ENCODE measurements at regions not wholly inside any gene's neighbourhood (a gene's known extent, or its start where the extent isn't known, plus 50 kb on each side); places are given as distances from the start of the nearest gene placed in this dataset.
A peak's percentile ranks its signal among the peaks of the same experiment; 100 is the strongest.

- TF ChIP-seq CTCF (IDR thresholded peaks at IDR 0.05) = peak; percentile 12; the same call in 1 of the 3 replicates
- no peak for TF ChIP-seq EP300 (IDR thresholded peaks at IDR 0.05)
- no peak for TF ChIP-seq POLR2A (IDR thresholded peaks at IDR 0.05; ENCODE audit: low read length)
- TF ChIP-seq BHLHE40 (IDR thresholded peaks at IDR 0.05; ENCODE audit: low read depth, low read length) = no peak
Measured at GRCh38 chr5:117454716-117455212, 880.1 kb upstream of the SEMA6A start.
